Fibroblast of skin of left biceps (primary cell): ENCODE measurements at regions not wholly inside any gene's neighbourhood (a gene's known extent, or its start where the extent isn't known, plus 50 kb on each side); places are given as distances from the start of the nearest gene placed in this dataset.
"Not testable (repeated sequence)": the region's sequence is repeated elsewhere in the genome, so short reads cannot be mapped to it uniquely, and the experiment has no call there.

ENCODE experiments used
- DNase-seq, 2 experiments: peaks; one replicate each; pipeline ENCODE4 v3.0.0-alpha.2; 2013; ENCODE audit warnings: low read depth in 2 of 2

GRCh38 chr20:40849456-40849855 is 160.4 kb upstream of the MAFB start:
- DNase-seq, result no peak

- no peak for DNase-seq
These were observed 162.0 kb upstream of the MAFB start for GRCh38 chr20:40851051-40851450.

GRCh38 chr20:40855269-40855668 is 166.2 kb upstream of the MAFB start:
- no peak for DNase-seq

- DNase-seq, result no peak
These were observed 167.6 kb upstream of the MAFB start for GRCh38 chr20:40856653-40857052.

- peak; percentile 18 to 21 for DNase-seq
These were observed 168.1 kb upstream of the TOP1 start for GRCh38 chr20:40860487-40860902.

- no peak for DNase-seq
These were observed 167.1 kb upstream of the TOP1 start for GRCh38 chr20:40861427-40862008.

GRCh38 chr20:40863355-40863919 is 165.2 kb upstream of the TOP1 start:
- no peak for DNase-seq

GRCh38 chr20:40864470-40864869 is 164.2 kb upstream of the TOP1 start:
- no peak for DNase-seq

- DNase-seq, result no peak
These were observed 163.5 kb upstream of the TOP1 start for GRCh38 chr20:40865095-40865494.

- DNase-seq, result no peak
These were observed 162.6 kb upstream of the TOP1 start for GRCh38 chr20:40866056-40866455.

GRCh38 chr20:40868551-40869217 is 159.9 kb upstream of the TOP1 start:
- DNase-seq, result peak; percentile 36 to 44

- no peak for DNase-seq
These were observed 159.1 kb upstream of the TOP1 start for GRCh38 chr20:40869218-40870147.

GRCh38 chr20:40875116-40876085 is 153.2 kb upstream of the TOP1 start:
- DNase-seq, result no peak

- DNase-seq, result not testable (repeated sequence)
These were observed 150.5 kb upstream of the TOP1 start for GRCh38 chr20:40878099-40878498.

- DNase-seq, result no peak
These were observed 148.4 kb upstream of the TOP1 start for GRCh38 chr20:40880063-40880728.

- DNase-seq, result no peak
These were observed 147.9 kb upstream of the TOP1 start for GRCh38 chr20:40880729-40881109.

- DNase-seq, result no peak
These were observed 146.5 kb upstream of the TOP1 start for GRCh38 chr20:40882152-40882551.

- DNase-seq, result no peak
These were observed 145.5 kb upstream of the TOP1 start for GRCh38 chr20:40883097-40883496.

GRCh38 chr20:40887105-40887504 is 141.5 kb upstream of the TOP1 start:
- no peak for DNase-seq

GRCh38 chr20:40889266-40889665 is 139.4 kb upstream of the TOP1 start:
- not testable (repeated sequence) for DNase-seq

GRCh38 chr20:40890181-40890580 is 138.4 kb upstream of the TOP1 start:
- no peak for DNase-seq
